ENCODE measurements at regions not wholly inside any gene's neighbourhood (a gene's known extent, or its start where the extent isn't known, plus 50 kb on each side); places are given as distances from the start of the nearest gene placed in this dataset.

- no peak for TF ChIP-seq CTCF (optimal IDR thresholded peaks at IDR 0.05 in 1 of 3, IDR thresholded peaks at IDR 0.05 in 1 of 3, conservative IDR thresholded peaks at IDR 0.05 in 1 of 3; ENCODE audit: extremely low read depth in 1 of 3, insufficient read depth in 2 of 3, low read length in 3 of 3)
- no peak for TF ChIP-seq EZH2 (IDR thresholded peaks at IDR 0.05; ENCODE audit: low read length)
- Histone ChIP-seq H4K20me1 (ENCODE audit: control insufficient read depth, extremely low read depth, insufficient read depth, low read length) (no peaks in the 10 kb centered on the region), H2AFZ (ENCODE audit: control insufficient read depth, low read length) (no peak overlapping the region), H3K4me3 (ENCODE audit: control insufficient read depth in 2 of 3, extremely low read depth in 1 of 3, insufficient read depth in 2 of 3, low read depth in 1 of 3, low read length in 3 of 3) (no peak overlapping the region), H3K36me3 (ENCODE audit: control insufficient read depth in 2 of 2, extremely low read depth in 1 of 2, insufficient read depth in 2 of 2, low read length in 2 of 2) (no peaks in the 10 kb centered on the region), H3K27me3 (ENCODE audit: control insufficient read depth, extremely low read depth, insufficient read depth, low read length) (no peaks in the 10 kb centered on the region), H3K4me1 (ENCODE audit: control insufficient read depth, extremely low read depth, insufficient read depth, low read length) (no peaks in the 10 kb centered on the region), H3K79me2 (ENCODE audit: control insufficient read depth, insufficient read depth, low read length) (no peaks in the 10 kb centered on the region), H3K9ac (ENCODE audit: control insufficient read depth, extremely low read depth, insufficient read depth, low read length) (no peak overlapping the region), H3K9me1 (ENCODE audit: control insufficient read depth, extremely low read depth, insufficient read depth, low read length) (no peaks in the 10 kb centered on the region), H3K4me2 (ENCODE audit: control insufficient read depth, extremely low read depth, insufficient read depth, low read depth, low read length) (no peak overlapping the region), H3K9me3 (ENCODE audit: control insufficient read depth, low read depth, low read length) (no peaks in the 10 kb centered on the region), H3K27ac (ENCODE audit: control insufficient read depth, insufficient read depth, low read length) (no peak overlapping the region)
- dilution Hi-C loops (cut with MboI; ENCODE audit: extremely low pct_ligation_motif_present, low sequenced_read_pairs), result no loop called here
- DNase-seq (ENCODE audit: low read depth, low spot score) (no peak), FAIRE-seq (no peak)
Measured at GRCh38 chr12:71046215-71046614, 111.6 kb downstream of the TSPAN8 start.

- no peak for DNase-seq (ENCODE audit: low read depth, low spot score)
- Histone ChIP-seq H3K9me3 (ENCODE audit: control insufficient read depth, low read depth, low read length) (no peaks in the 10 kb centered on the region), H3K4me1 (ENCODE audit: control insufficient read depth, extremely low read depth, insufficient read depth, low read length) (no peaks in the 10 kb centered on the region), H3K4me3 (ENCODE audit: control insufficient read depth in 2 of 3, extremely low read depth in 1 of 3, insufficient read depth in 2 of 3, low read depth in 1 of 3, low read length in 3 of 3) (no peak overlapping the region), H3K27ac (ENCODE audit: control insufficient read depth, insufficient read depth, low read length) (no peak overlapping the region), H3K4me2 (ENCODE audit: control insufficient read depth, extremely low read depth, insufficient read depth, low read depth, low read length) (no peak overlapping the region), H3K27me3 (ENCODE audit: control insufficient read depth, extremely low read depth, insufficient read depth, low read length) (no peaks in the 10 kb centered on the region), H3K9ac (ENCODE audit: control insufficient read depth, extremely low read depth, insufficient read depth, low read length) (no peak overlapping the region), H4K20me1 (ENCODE audit: control insufficient read depth, extremely low read depth, insufficient read depth, low read length) (no peaks in the 10 kb centered on the region), H3K9me1 (ENCODE audit: control insufficient read depth, extremely low read depth, insufficient read depth, low read length) (no peaks in the 10 kb centered on the region), H2AFZ (ENCODE audit: control insufficient read depth, low read length) (no peak overlapping the region), H3K36me3 (ENCODE audit: control insufficient read depth in 2 of 2, extremely low read depth in 1 of 2, insufficient read depth in 2 of 2, low read length in 2 of 2) (no peaks in the 10 kb centered on the region), H3K79me2 (ENCODE audit: control insufficient read depth, insufficient read depth, low read length) (no peaks in the 10 kb centered on the region)
- FAIRE-seq, result no peak
- TF ChIP-seq CTCF (optimal IDR thresholded peaks at IDR 0.05 in 1 of 3, IDR thresholded peaks at IDR 0.05 in 1 of 3, conservative IDR thresholded peaks at IDR 0.05 in 1 of 3; ENCODE audit: extremely low read depth in 1 of 3, insufficient read depth in 2 of 3, low read length in 3 of 3) (no peak), EZH2 (IDR thresholded peaks at IDR 0.05; ENCODE audit: low read length) (no peak)
- dilution Hi-C loops (cut with MboI; ENCODE audit: extremely low pct_ligation_motif_present, low sequenced_read_pairs), result no loop called here
Measured at GRCh38 chr12:71045781-71046180, 112.0 kb downstream of the TSPAN8 start.

Measured in keratinocyte (primary cell).